IMR-90 (cell line): ENCODE measurements at regions not wholly inside any gene's neighbourhood (a gene's known extent, or its start where the extent isn't known, plus 50 kb on each side); places are given as distances from the start of the nearest gene placed in this dataset.

Experiments used
- ATAC-seq: fragments of 200-7000 bp; cut with Tn5 transposase; 2 replicates; pipeline ENCODE4 v1.9.1; 2020; ENCODE audit warnings: low read depth, mild to moderate bottlenecking, moderate library complexity
- BruUV-seq: library from RNA; stranded (reverse); fragments of 400-500 nt; replicated peaks from 2 replicates; lab custom pipeline; 2021; lab: Mats Ljungman, UMichigan
- CTCF ChIA-PET: fragments of 300-600 bp; formaldehyde crosslinking; extraction: SDS; loops from one replicate; lab custom pipeline; 2021; ENCODE audit warnings: antibody characterized with exemption; lab: Yijun Ruan, JAX
- POLR2A ChIA-PET: fragments of 300-600 bp; sonication (Branson Sonifier 250); formaldehyde crosslinking; loops from one replicate; lab custom pipeline; 2022; ENCODE audit warnings: antibody characterized with exemption; ENCODE audit not compliant: unreplicated experiment; lab: Charles Lee
- DNase-seq: peaks from one replicate; pipeline ENCODE4 v3.0.0; 2013
- H2AFZ ChIP-seq: replicated peaks from 2 replicates; pipeline ENCODE3; 2013; ENCODE audit warnings: low read length, mild to moderate bottlenecking; ENCODE audit not compliant: poor library complexity
- H2AK5ac ChIP-seq: 2 replicates; pipeline ENCODE4 v1.6.1; 2013; ENCODE audit warnings: low read depth, low read length, inconsistent platforms
- H2AK9ac ChIP-seq: replicated peaks from 2 replicates; pipeline ENCODE3; 2013; ENCODE audit warnings: mild to moderate bottlenecking, low read depth, low read length, moderate library complexity; ENCODE audit not compliant: poor library complexity
- H2BK120ac ChIP-seq: 2 replicates; pipeline ENCODE4 v1.6.1; 2013; ENCODE audit warnings: low read depth, low read length, inconsistent platforms
- H2BK15ac ChIP-seq: 3 replicates; pipeline ENCODE4 v1.6.1; 2013; ENCODE audit warnings: low read depth, low read length, inconsistent platforms
- H2BK20ac ChIP-seq: 2 replicates; pipeline ENCODE4 v1.6.1; 2013; ENCODE audit warnings: low read depth, mild to moderate bottlenecking, inconsistent platforms, low read length, moderate library complexity
- H2BK5ac ChIP-seq: 2 replicates; pipeline ENCODE4 v1.6.1; 2013; ENCODE audit warnings: mild to moderate bottlenecking, low read depth, low read length, inconsistent platforms; ENCODE audit not compliant: poor library complexity, severe bottlenecking
- H3K14ac ChIP-seq: replicated peaks from 2 replicates; pipeline ENCODE4 v1.6.1; 2013; ENCODE audit warnings: low read depth, low read length, inconsistent platforms
- H3K18ac ChIP-seq: 2 replicates; pipeline ENCODE4 v1.6.1; 2013; ENCODE audit warnings: low read depth, low read length, control low read depth
- H3K23ac ChIP-seq: 2 replicates; pipeline ENCODE4 v1.6.1; 2013; ENCODE audit warnings: low read depth, low read length, inconsistent platforms
- H3K27ac ChIP-seq: 2 replicates; pipeline ENCODE4 v1.5.1; 2013; ENCODE audit warnings: mild to moderate bottlenecking, control low read depth, low read length; ENCODE audit not compliant: insufficient read depth
- H3K27me3 ChIP-seq: 2 replicates; pipeline ENCODE4 v1.6.1; 2013; ENCODE audit warnings: low read length; ENCODE audit not compliant: control insufficient read depth, insufficient read depth
- H3K36me3 ChIP-seq: 2 replicates; pipeline ENCODE4 v1.6.1; 2013; ENCODE audit warnings: low read length, mixed read lengths; ENCODE audit not compliant: control insufficient read depth, insufficient read depth
- H3K4ac ChIP-seq: 2 replicates; pipeline ENCODE4 v1.6.1; 2013; ENCODE audit warnings: low read depth, low read length, inconsistent platforms
- H3K4me1 ChIP-seq: 2 replicates; pipeline ENCODE4 v1.6.1; 2013; ENCODE audit warnings: low read length, mixed read lengths; ENCODE audit not compliant: control insufficient read depth, insufficient read depth
- H3K4me2 ChIP-seq: 2 replicates; pipeline ENCODE4 v1.6.1; 2013; ENCODE audit warnings: low read depth, mild to moderate bottlenecking, control low read depth, low read length, moderate library complexity
- H3K4me3 ChIP-seq: 2 replicates; pipeline ENCODE4 v1.5.1; 2013; ENCODE audit warnings: low read depth, mild to moderate bottlenecking, control low read depth, low read length, moderate library complexity; ENCODE audit not compliant: insufficient read depth
- H3K56ac ChIP-seq: 2 replicates; pipeline ENCODE4 v1.6.1; 2013; ENCODE audit warnings: low read length, inconsistent platforms; ENCODE audit not compliant: insufficient read depth; ENCODE audit errors: extremely low read depth
- H3K79me1 ChIP-seq, 2 experiments: 2 replicates each; pipeline ENCODE4 v1.6.1; 2013; ENCODE audit warnings: low read length in 2 of 2, inconsistent platforms in 1 of 2, low read depth in 1 of 2
- H3K9ac ChIP-seq: 2 replicates; pipeline ENCODE4 v1.6.1; 2013; ENCODE audit warnings: low read depth, low read length, control low read depth
- H3K9me1 ChIP-seq: 2 replicates; pipeline ENCODE4 v1.6.1; 2013; ENCODE audit warnings: low read length, inconsistent platforms; ENCODE audit not compliant: insufficient read depth
- H3K9me3 ChIP-seq: 2 replicates; pipeline ENCODE4 v1.6.1; 2013; ENCODE audit warnings: low read length; ENCODE audit not compliant: control insufficient read depth, insufficient read depth
- H4K20me1 ChIP-seq: 2 replicates; pipeline ENCODE4 v1.6.1; 2013; ENCODE audit warnings: low read length, inconsistent platforms; ENCODE audit not compliant: insufficient read depth
- H4K5ac ChIP-seq: 2 replicates; pipeline ENCODE4 v1.6.1; 2013; ENCODE audit warnings: mild to moderate bottlenecking, low read depth, low read length, control low read depth
- H4K8ac ChIP-seq, 2 experiments: 2 replicates each; pipeline ENCODE4 v1.6.1; 2013; ENCODE audit warnings: low read depth in 2 of 2, low read length in 2 of 2, control low read depth in 1 of 2, inconsistent platforms in 1 of 2
- H4K91ac ChIP-seq: 2 replicates; pipeline ENCODE4 v1.6.1; 2013; ENCODE audit warnings: low read depth, low read length, inconsistent platforms; ENCODE audit not compliant: insufficient read depth
- BHLHE40 ChIP-seq: fragments of 150-350 bp; IDR thresholded peaks from 2 replicates; pipeline ENCODE4 v1.6.1; 2016; ENCODE audit warnings: mild to moderate bottlenecking, low read depth, low read length
- CHD1 ChIP-seq: IDR thresholded peaks from 2 replicates; pipeline ENCODE4 v1.6.1; 2012; ENCODE audit warnings: low read depth, low read length, improper control_type of control experiment
- CTCF ChIP-seq: conservative IDR thresholded peaks from 2 replicates; pipeline ENCODE4 v1.5.1; 2012; ENCODE audit warnings: mild to moderate bottlenecking, low read depth, low read length, improper control_type of control experiment
- ELK1 ChIP-seq: fragments of 150-350 bp; IDR thresholded peaks from 2 replicates; pipeline ENCODE4 v1.6.1; 2016; ENCODE audit warnings: low read depth, mild to moderate bottlenecking, low read length, moderate library complexity, borderline replicate concordance
- MAZ ChIP-seq: IDR thresholded peaks from 2 replicates; pipeline ENCODE4 v1.6.1; 2012; ENCODE audit warnings: low read depth, mild to moderate bottlenecking, low read length, improper control_type of control experiment, moderate library complexity, borderline replicate concordance
- SMC3 ChIP-seq: fragments of 150-350 bp; IDR thresholded peaks from 2 replicates; pipeline ENCODE4 v1.6.1; 2016; ENCODE audit warnings: low read depth, mild to moderate bottlenecking, antibody characterized with exemption, low read length, moderate library complexity
- WGBS, 2 experiments: methylation state at CpG; one replicate each; pipeline versions ENCODE4 v1.1.5 to v1.1.7; 2013; ENCODE audit warnings: missing lambda C conversion rate in 2 of 2; ENCODE audit not compliant: insufficient read length in 1 of 2; ENCODE audit errors: extremely low coverage in 2 of 2; 5-methylcytosine and 5-hydroxymethylcytosine counted together
- dilution Hi-C: fragments of 300-500 bp; cut with HindIII; formaldehyde crosslinking; loops from one replicate; pipeline ENCODE4 v1.14.3; 2018; ENCODE audit warnings: low sequenced_read_pairs; ENCODE audit not compliant: unreplicated experiment
- in situ Hi-C: fragments of 300-500 bp; cut with MboI; formaldehyde crosslinking; loops from 3 replicates; pipeline ENCODE4 v1.14.3; 2019; ENCODE audit warnings: low sequenced_read_pairs, inconsistent platforms, mixed read lengths
- intact Hi-C: fragments of 100-400 bp; cut with micrococcal nuclease; formaldehyde crosslinking; loops from 2 replicates; pipeline ENCODE4 v1.10.0; 2022

- in situ Hi-C loops: no loop called here
- ChIA-PET CTCF (no interaction called here), POLR2A (no interaction called here)
- Histone ChIP-seq H3K18ac (no peak overlapping the region), H3K4ac (no peak overlapping the region), H3K56ac (no peak overlapping the region), H4K91ac (no peak overlapping the region), H3K4me3 (no peak overlapping the region), H2AK9ac (no peak overlapping the region), H4K8ac (no peak overlapping the region), H3K9me1 (no peaks in the 10 kb centered on the region), H3K36me3 (no peaks in the 10 kb centered on the region), H3K27ac (no peak overlapping the region), H3K4me1 (no peaks in the 10 kb centered on the region), H2BK20ac (no peak overlapping the region), H3K9ac (no peak overlapping the region), H2BK120ac (no peak overlapping the region), H2AFZ (no peak overlapping the region), H3K14ac (no peak overlapping the region), H2BK5ac (no peak overlapping the region), H3K27me3 (peaks cover 39% of the 10 kb centered on the region), H2AK5ac (no peak overlapping the region), H4K20me1 (no peaks in the 10 kb centered on the region), H3K23ac (no peak overlapping the region), H3K4me2 (no peak overlapping the region), H3K79me1 (no peaks in the 10 kb centered on the region), H4K5ac (no peak overlapping the region), H3K9me3 (peaks cover 5% of the 10 kb centered on the region), H2BK15ac (no peak overlapping the region)
- no TSS peak for BruUV-seq
- TF ChIP-seq CHD1 (no peak), ELK1 (no peak), MAZ (no peak), SMC3 (no peak), BHLHE40 (no peak), CTCF (no peak)
- intact Hi-C loops: no loop called here
- ATAC-seq: no peak
- dilution Hi-C loops: no loop called here
- 90% methylated on average over 2 of the region's 9 CpGs; no CpG with 5 or more reads in 1 of the 2 experiments for WGBS, 2 experiments
- no peak for DNase-seq
These were observed 200.4 kb downstream of the MN1 start for GRCh38 chr22:27601195-27601594.
